ENCODE measurements at regions not wholly inside any gene's neighbourhood (a gene's known extent, or its start where the extent isn't known, plus 50 kb on each side); places are given as distances from the start of the nearest gene placed in this dataset.

GRCh38 chr5:120256376-120256775, 207.7 kb upstream of the PRR16 start:
- H3K4me3 ChIP-seq (ENCODE audit: low read depth, low read length), result no peak overlapping the region
- no peak for TF ChIP-seq CTCF (IDR thresholded peaks at IDR 0.05; ENCODE audit: insufficient read depth, low read depth, low read length, missing control alignments)
- no peak for DNase-seq (ENCODE audit: low read depth)

- TF ChIP-seq CTCF (IDR thresholded peaks at IDR 0.05; ENCODE audit: insufficient read depth, low read depth, low read length, missing control alignments), result no peak
- no peak overlapping the region for H3K4me3 ChIP-seq (ENCODE audit: low read depth, low read length)
- no peak for DNase-seq (ENCODE audit: low read depth)
Observed at GRCh38 chr5:120257358-120257971, 206.6 kb upstream of the PRR16 start.

GRCh38 chr5:120258123-120258522, 206.0 kb upstream of the PRR16 start:
- no peak for TF ChIP-seq CTCF (IDR thresholded peaks at IDR 0.05; ENCODE audit: insufficient read depth, low read depth, low read length, missing control alignments)
- no peak for DNase-seq (ENCODE audit: low read depth)
- no peak overlapping the region for H3K4me3 ChIP-seq (ENCODE audit: low read depth, low read length)

- DNase-seq (ENCODE audit: low read depth), result no peak
- TF ChIP-seq CTCF (IDR thresholded peaks at IDR 0.05; ENCODE audit: insufficient read depth, low read depth, low read length, missing control alignments), result no peak
- H3K4me3 ChIP-seq (ENCODE audit: low read depth, low read length), result no peak overlapping the region
Observed at GRCh38 chr5:120260651-120261050, 203.4 kb upstream of the PRR16 start.

- no peak for TF ChIP-seq CTCF (IDR thresholded peaks at IDR 0.05; ENCODE audit: insufficient read depth, low read depth, low read length, missing control alignments)
- DNase-seq (ENCODE audit: low read depth), result no peak
- H3K4me3 ChIP-seq (ENCODE audit: low read depth, low read length), result no peak overlapping the region
Observed at GRCh38 chr5:120270498-120270897, 193.6 kb upstream of the PRR16 start.

GRCh38 chr5:120293796-120294195, 170.3 kb upstream of the PRR16 start:
- no peak for TF ChIP-seq CTCF (IDR thresholded peaks at IDR 0.05; ENCODE audit: insufficient read depth, low read depth, low read length, missing control alignments)
- DNase-seq (ENCODE audit: low read depth), result no peak
- no peak overlapping the region for H3K4me3 ChIP-seq (ENCODE audit: low read depth, low read length)

- H3K4me3 ChIP-seq (ENCODE audit: low read depth, low read length), result no peak overlapping the region
- no peak for DNase-seq (ENCODE audit: low read depth)
- no peak for TF ChIP-seq CTCF (IDR thresholded peaks at IDR 0.05; ENCODE audit: insufficient read depth, low read depth, low read length, missing control alignments)
Observed at GRCh38 chr5:120297616-120298015, 166.5 kb upstream of the PRR16 start.
